Breast epithelium (tissue), 4 donors: ENCODE measurements at regions not wholly inside any gene's neighbourhood (a gene's known extent, or its start where the extent isn't known, plus 50 kb on each side); places are given as distances from the start of the nearest gene placed in this dataset.
"Not testable (repeated sequence)": the region's sequence is repeated elsewhere in the genome, so short reads cannot be mapped to it uniquely, and the experiment has no call there.

ENCODE experiments used
- DNase-seq, 2 donors: peaks; one replicate each; pipeline ENCODE4 v3.0.0-alpha.2; 2019; ENCODE audit warnings: low spot score in 2 of 2
- H3K27ac ChIP-seq, 2 donors: fragments of 200-600 bp; sonication (generic) in 1 of 2; one replicate each; pipeline ENCODE4 v1.5.1; 2016 to 2019; ENCODE audit warnings: mild to moderate bottlenecking in 1 of 2
- H3K27me3 ChIP-seq, 2 donors: fragments of 200-600 bp; sonication (generic) in 1 of 2; one replicate each; pipeline versions ENCODE4 v1.5.1 to v1.6.0; 2017 to 2019; ENCODE audit warnings: control low read depth in 1 of 2, mild to moderate bottlenecking in 1 of 2
- H3K36me3 ChIP-seq: fragments of 200-600 bp; one replicate; pipeline ENCODE4 v1.5.1; 2019
- H3K4me1 ChIP-seq, 2 donors: fragments of 200-600 bp; sonication (generic); one replicate each; pipeline ENCODE4 v1.5.1; 2016 to 2019; ENCODE audit warnings: control low read depth in 1 of 2
- H3K4me3 ChIP-seq, 3 donors: fragments of 200-600 bp; sonication (generic); 1 replicate in 2 of 3; 2 replicates in 1 of 3; pipeline ENCODE4 v1.5.1; 2016 to 2019; ENCODE audit warnings: mild to moderate bottlenecking in 3 of 3, moderate library complexity in 2 of 3
- H3K9me3 ChIP-seq, 2 donors: fragments of 200-600 bp; sonication (generic) in 1 of 2; one replicate each; pipeline ENCODE4 v1.5.1; 2016 to 2019; ENCODE audit warnings: control low read depth in 1 of 2
- POLR2A ChIP-seq: fragments of 450-650 bp; IDR thresholded peaks from one replicate; pipeline ENCODE4 v1.6.1; 2016; ENCODE audit warnings: antibody characterized with exemption, mild to moderate bottlenecking, moderate library complexity
- POLR2AphosphoS5 ChIP-seq, 3 donors: sonication (generic); formaldehyde crosslinking; IDR thresholded peaks; one replicate each; pipeline ENCODE4 v1.6.1; 2017; ENCODE audit warnings: antibody characterized with exemption in 3 of 3
- intact Hi-C: fragments of 100-400 bp; cut with DNase I; formaldehyde crosslinking; loops from one replicate; pipeline ENCODE4 v1.15.1; 2023; ENCODE audit warnings: low total_unique reads
- TF ChIP-seq, protein P1 (sequence below), 3 donors: fragments of 450-650 bp; IDR thresholded peaks; one replicate each; pipeline ENCODE4 v1.5.1; 2016 to 2017; ENCODE audit warnings: antibody characterized with exemption in 3 of 3, mild to moderate bottlenecking in 3 of 3, moderate library complexity in 3 of 3

DNA sequence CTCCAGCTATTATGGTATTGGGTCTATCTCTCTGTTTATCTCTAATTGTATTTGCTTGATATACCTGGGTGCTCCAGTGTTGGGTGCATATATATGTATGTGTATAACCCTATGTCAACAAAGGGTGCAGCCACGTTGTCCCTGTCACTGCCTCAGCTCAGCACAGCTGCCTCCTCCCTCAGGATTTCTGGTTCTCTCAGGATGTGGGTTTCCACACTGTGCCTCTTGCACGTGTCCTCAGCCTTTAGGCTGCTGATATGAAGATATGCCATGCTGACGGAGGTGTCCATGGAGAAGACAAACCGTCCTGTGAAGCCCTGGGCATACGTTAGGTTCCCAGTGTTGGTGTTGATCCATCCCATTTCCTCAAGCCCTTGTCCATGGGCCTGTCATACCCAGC, 791.2 kb downstream of the TMEM121 start:
- H3K9me3 ChIP-seq = no peaks in the 10 kb centered on the region
- H3K4me3 ChIP-seq = no peak overlapping the region
- no peak overlapping the region for H3K27ac ChIP-seq
- DNase-seq = no peak
- no peaks in the 10 kb centered on the region for H3K36me3 ChIP-seq
- intact Hi-C loops = no loop called here
- TF ChIP-seq, protein P1, sequence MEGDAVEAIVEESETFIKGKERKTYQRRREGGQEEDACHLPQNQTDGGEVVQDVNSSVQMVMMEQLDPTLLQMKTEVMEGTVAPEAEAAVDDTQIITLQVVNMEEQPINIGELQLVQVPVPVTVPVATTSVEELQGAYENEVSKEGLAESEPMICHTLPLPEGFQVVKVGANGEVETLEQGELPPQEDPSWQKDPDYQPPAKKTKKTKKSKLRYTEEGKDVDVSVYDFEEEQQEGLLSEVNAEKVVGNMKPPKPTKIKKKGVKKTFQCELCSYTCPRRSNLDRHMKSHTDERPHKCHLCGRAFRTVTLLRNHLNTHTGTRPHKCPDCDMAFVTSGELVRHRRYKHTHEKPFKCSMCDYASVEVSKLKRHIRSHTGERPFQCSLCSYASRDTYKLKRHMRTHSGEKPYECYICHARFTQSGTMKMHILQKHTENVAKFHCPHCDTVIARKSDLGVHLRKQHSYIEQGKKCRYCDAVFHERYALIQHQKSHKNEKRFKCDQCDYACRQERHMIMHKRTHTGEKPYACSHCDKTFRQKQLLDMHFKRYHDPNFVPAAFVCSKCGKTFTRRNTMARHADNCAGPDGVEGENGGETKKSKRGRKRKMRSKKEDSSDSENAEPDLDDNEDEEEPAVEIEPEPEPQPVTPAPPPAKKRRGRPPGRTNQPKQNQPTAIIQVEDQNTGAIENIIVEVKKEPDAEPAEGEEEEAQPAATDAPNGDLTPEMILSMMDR (IDR thresholded peaks at IDR 0.05) = no peak
- TF ChIP-seq POLR2A (no peak), POLR2AphosphoS5 (IDR thresholded peaks at IDR 0.05) (no peak)
- peaks cover 0 to 9% of the 10 kb centered on the region in 2 donors for H3K27me3 ChIP-seq
- H3K4me1 ChIP-seq = no peaks in the 10 kb centered on the region

DNA sequence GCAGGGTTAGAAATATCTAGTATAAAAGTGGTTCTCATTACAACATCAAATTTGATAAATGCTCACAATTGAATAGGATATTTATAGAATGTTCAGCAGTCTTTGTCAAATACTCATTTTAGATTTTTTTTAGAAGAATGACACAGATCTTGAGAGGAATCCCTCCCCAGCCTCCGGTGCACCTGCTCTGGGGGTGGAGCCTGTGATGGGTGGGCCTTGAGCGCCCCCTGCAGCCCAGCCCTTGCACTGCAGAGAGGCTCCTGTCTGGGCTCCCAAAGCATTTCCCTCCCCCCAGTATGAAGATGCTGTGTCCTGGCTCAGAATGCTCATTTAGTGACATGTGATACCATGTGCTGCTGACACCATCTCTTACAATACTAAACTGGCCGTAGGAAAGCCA, 792.3 kb downstream of the TMEM121 start:
- TF ChIP-seq POLR2A = no peak
- TF ChIP-seq, protein P1 (IDR thresholded peaks at IDR 0.05) = no peak
- no peak for TF ChIP-seq POLR2AphosphoS5 (IDR thresholded peaks at IDR 0.05)
- Histone ChIP-seq H3K4me3 (no peak overlapping the region), H3K36me3 (no peaks in the 10 kb centered on the region), H3K27me3 (peaks cover 0 to 12% of the 10 kb centered on the region in 2 donors), H3K27ac (no peak overlapping the region), H3K9me3 (no peaks in the 10 kb centered on the region), H3K4me1 (no peaks in the 10 kb centered on the region)
- DNase-seq = no peak
- intact Hi-C loops = no loop called here

DNA sequence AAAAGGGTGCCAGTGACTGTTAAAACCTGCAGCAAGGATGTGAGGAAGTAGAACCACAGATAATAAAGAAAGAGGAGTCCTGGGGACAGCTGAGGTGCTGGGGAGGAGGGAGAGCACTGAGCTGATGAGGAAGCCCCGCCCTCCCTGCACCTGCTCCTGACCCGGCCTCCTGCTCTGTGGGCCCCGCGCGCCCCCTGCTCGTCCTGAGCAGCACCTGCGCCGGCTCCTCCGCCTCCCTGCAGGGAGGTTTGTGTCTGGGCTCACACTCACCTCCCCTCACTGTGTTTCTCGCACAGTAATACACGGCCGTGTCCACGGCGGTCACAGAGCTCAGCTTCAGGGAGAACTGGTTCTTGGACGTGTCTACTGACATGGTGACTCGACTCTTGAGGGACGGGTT, 797.6 kb downstream of the TMEM121 start:
- intact Hi-C loops, H3K4me3 ChIP-seq, DNase-seq: not testable (repeated sequence)

DNA sequence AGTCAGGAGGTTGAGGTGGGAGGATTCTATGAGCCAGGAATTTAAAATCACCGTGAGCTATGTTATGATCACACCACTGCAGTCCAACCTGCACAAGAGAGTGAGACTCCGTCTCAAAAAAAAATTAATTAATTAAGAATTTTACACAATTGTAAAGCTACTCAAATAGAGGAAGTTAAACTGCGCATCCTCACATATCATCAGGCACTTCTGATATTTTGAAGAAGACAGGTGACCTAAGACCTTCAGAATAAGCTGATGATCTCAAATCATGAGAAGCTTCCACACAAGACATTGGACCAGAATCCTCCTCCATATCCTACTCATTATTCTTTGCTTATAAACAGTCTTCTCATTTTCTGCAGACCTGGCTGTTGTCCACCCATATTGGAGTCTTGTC, 800.9 kb downstream of the TMEM121 start:
- TF ChIP-seq, protein P1 (IDR thresholded peaks at IDR 0.05) = no peak
- TF ChIP-seq POLR2AphosphoS5 (IDR thresholded peaks at IDR 0.05) = no peak
- no peak for TF ChIP-seq POLR2A
- intact Hi-C loops = no loop called here
- no peak for DNase-seq
- H3K4me1 ChIP-seq = no peaks in the 10 kb centered on the region
- peaks cover 0 to 11% of the 10 kb centered on the region in 2 donors for H3K27me3 ChIP-seq
- no peak overlapping the region for H3K27ac ChIP-seq
- no peaks in the 10 kb centered on the region for H3K36me3 ChIP-seq
- no peaks in the 10 kb centered on the region for H3K9me3 ChIP-seq
- H3K4me3 ChIP-seq = no peak overlapping the region

More for the DNA sequence above, 797.6 kb downstream of the TMEM121 start:
- H3K4me1 ChIP-seq, H3K36me3 ChIP-seq, H3K9me3 ChIP-seq, H3K27ac ChIP-seq: not testable (repeated sequence)
- H3K27me3 ChIP-seq = peaks cover 0 to 12% of the 10 kb centered on the region in 2 donors

DNA sequence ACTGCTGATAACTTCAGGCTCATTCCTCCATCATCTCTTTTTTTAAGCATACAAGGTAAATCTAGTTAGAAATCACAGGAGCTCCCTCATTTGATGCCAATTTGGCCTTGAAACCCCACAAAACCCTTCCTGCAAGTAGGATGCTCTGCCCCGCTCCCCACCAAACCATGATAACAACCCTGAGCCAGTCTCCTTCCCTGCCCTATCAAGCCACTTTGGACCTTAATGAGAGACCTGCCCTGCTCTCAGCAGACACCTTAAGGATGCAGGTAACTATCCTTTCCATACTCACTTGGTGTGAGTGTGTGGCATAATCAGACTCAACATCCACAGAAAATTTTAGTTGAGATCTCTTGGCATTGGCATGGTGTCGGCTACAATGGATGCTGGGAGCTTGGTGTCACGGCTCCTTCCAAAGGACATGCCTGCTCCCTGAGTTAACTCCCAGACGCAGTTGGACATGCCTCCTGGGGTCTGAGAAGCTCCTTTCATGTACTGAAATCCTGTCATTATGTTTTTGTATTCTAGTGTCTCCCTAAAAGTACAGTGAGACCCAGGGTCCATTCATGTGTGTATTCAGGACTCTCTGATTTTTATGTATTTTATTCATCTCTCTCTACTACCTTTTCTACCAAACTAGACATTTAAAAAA, 801.4 kb downstream of the TMEM121 start:
- H3K27me3 ChIP-seq, intact Hi-C loops, DNase-seq, H3K36me3 ChIP-seq, H3K9me3 ChIP-seq, H3K4me1 ChIP-seq, H3K27ac ChIP-seq, H3K4me3 ChIP-seq: not testable (repeated sequence)

DNA sequence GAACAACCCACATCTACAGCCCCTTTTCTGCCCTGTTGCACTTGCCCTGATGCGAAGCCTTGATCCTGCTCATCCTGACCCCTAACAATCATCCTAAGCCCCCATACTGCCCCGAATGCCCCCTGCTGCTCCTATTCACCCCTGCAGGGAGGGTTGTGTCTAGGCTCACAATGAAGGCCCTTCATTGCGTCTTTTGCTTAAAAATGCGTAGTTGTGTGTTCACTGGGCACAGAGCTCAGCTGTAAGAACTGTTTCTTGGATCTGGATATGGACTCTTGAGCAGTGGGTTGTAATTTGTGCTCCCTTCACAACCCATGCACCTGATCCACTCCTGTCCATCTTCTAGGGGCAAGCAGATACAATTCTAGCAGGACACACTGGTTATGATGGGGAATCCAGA, 802.9 kb downstream of the TMEM121 start:
- H3K27me3 ChIP-seq, H3K4me1 ChIP-seq, H3K27ac ChIP-seq, H3K9me3 ChIP-seq, H3K36me3 ChIP-seq, DNase-seq, H3K4me3 ChIP-seq, intact Hi-C loops: not testable (repeated sequence)

DNA sequence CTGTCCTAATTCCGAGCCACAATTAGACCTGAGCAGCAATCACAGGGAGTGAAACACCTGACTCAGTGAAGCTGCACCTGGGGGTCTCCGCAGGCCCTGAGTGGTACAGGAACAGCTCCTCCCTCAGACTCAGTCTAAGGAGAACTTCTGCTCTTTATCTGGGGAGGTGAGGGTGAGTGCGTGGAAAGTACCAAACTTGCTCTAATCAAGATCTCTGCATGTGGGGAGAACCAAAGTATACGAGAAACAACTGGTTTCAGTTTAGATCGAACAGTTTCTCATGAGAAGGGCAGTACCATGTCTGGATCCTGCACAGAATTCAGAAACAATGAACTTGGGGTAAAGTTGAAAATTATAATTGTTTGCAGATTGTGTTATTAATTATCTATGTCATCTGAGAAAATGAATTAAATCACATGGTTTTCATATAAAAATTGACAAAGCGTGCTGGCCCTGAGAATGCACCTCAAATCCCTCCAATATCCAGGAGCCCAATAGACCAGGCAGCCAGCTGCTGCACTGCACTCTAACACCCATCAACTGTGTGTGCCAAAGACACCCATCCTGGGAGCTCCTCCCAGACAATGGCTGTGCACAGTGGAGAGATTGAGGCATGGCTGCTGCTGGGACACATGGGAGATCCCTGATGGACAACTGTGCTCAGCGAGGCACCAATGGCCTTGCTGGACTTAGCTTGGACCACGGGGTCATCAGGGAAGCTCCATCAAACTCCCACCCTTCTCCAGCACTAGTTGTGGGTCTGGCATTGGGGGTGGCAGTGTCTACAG, 803.8 kb downstream of the TMEM121 start:
- intact Hi-C loops, H3K4me3 ChIP-seq, H3K27me3 ChIP-seq, H3K9me3 ChIP-seq, H3K36me3 ChIP-seq, H3K4me1 ChIP-seq, H3K27ac ChIP-seq, DNase-seq: not testable (repeated sequence)

DNA sequence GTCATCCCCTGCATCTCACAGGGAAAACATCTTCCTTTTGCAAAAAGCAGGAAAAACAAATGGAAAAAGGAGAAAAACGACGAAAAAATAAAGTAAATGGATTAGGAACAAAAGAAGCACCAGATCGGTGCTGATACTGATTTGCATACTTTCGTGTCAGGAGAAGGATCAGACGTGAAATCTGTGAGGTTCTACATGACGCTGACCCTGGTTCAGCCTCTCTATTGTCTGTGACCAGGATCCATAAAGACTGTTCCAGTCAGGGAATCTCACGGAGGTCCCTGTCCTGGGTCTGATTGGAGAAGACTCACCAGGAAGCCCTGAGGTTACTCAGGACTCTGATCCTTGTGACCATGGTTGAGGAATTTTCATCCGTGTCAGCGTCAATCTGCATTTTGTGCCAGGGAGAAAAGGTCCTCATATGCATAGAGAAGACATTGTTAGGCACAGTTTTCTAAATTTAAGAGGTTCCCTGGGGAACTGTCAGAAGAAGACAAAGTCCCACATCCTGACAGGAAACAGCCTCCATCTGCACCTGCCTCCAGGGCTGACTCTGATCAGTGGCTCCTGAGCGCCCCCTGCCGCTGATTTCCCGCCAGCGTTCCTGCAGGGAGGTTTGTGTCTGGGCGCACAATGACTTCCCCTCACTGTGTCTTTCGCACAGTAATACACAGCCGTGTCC, 808.2 kb downstream of the TMEM121 start:
- not testable (repeated sequence) for H3K36me3 ChIP-seq, H3K27me3 ChIP-seq, H3K27ac ChIP-seq

DNA sequence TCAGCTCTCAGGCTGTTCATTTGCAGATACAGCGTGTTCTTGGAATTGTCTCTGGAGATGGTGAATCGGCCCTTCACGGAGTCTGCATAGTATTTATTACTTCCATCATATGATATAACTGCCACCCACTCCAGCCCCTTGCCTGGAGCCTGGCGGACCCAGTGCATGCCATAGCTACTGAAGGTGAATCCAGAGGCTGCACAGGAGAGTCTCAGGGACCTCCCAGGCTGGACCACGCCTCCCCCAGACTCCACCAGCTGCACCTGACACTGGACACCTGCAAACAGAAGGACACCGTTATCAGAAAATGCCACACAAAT, 808.7 kb downstream of the TMEM121 start:
- H3K27me3 ChIP-seq, H3K4me3 ChIP-seq, intact Hi-C loops, H3K9me3 ChIP-seq, H3K36me3 ChIP-seq, DNase-seq, H3K27ac ChIP-seq, H3K4me1 ChIP-seq: not testable (repeated sequence)

More for the DNA sequence above, 808.2 kb downstream of the TMEM121 start:
- intact Hi-C loops, H3K4me1 ChIP-seq, H3K9me3 ChIP-seq, H3K4me3 ChIP-seq, DNase-seq: not testable (repeated sequence)

DNA sequence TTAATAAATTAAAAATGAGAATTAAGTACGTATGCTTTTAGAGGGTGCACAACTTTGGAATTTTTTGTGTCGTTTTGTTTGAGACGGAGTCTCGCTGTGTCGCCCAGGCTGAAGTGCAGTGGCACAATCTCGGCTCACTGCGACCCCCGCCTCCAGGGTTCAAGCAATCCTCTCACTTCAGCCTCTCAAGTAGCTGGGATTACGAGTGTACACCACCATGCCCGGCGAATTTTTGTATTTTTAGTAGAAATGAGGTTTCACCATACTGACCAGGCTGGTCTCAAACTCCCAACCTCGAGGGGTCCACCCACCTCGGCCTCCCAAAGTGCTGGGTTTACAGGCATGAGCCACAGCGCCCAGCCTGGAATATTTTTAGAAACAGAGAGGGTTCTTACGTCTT, 812.4 kb downstream of the TMEM121 start:
- intact Hi-C loops, H3K27me3 ChIP-seq, H3K36me3 ChIP-seq, H3K4me3 ChIP-seq, DNase-seq, H3K9me3 ChIP-seq, H3K27ac ChIP-seq, H3K4me1 ChIP-seq: not testable (repeated sequence)
